ENCODE measurements at regions not wholly inside any gene's neighbourhood (a gene's known extent, or its start where the extent isn't known, plus 50 kb on each side); places are given as distances from the start of the nearest gene placed in this dataset.
"Not testable (repeated sequence)": the region's sequence is repeated elsewhere in the genome, so short reads cannot be mapped to it uniquely, and the experiment has no call there.

DNA sequence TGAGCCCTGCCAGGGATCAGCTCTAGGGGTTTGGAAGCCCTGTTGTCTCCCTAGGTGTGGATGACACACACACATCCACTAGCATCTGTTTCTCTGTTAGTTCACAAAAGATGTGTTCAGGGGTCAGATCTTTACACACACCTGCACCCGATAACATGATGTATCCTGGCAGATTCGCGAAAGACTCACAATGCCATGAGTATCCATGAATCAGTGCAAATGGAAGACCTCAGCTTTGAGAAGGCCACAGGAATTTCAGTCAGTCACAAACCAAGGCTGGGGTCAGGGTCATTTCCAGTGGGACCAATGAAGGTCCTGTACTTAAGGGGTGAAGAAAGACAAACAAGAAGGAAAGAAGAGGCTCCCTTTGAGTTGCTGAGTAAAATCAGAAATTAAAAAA, 898.2 kb downstream of the UQCRFS1 start:
- Mint-ChIP-seq H3K9me3 (no peaks in the 10 kb centered on the region), H3K4me3 (no peak overlapping the region), H3K4me1 (no peaks in the 10 kb centered on the region), H3K27me3 (ENCODE audit: low read depth in 3 of 3) (peaks cover 0 to 4% (median 3%) of the 10 kb centered on the region in 3 donors), H3K36me3 (no peaks in the 10 kb centered on the region), H3K27ac (peak overlapping the region in 1 of 6 donors; percentile 64)
- DNase-seq: no peak

DNA sequence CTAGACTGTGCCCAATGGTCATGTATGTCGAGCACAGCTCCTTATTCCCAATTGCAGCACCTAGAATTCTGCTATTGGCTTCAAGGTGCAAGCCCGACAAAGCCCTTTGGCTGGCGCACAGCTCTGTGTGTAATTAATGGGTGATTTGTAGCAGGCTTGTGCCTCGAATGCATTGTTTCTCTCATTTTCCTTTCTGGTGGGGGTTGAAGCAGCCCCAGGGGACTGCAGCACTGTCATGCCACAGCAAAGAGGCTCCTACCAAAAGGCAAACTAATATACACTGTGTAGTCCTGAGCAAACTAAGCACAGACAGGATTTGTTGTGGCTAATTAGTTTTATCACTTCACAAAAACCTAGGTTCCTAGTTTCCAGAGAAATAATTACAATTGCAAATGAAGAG, 898.7 kb downstream of the UQCRFS1 start:
- Mint-ChIP-seq H3K36me3 (no peaks in the 10 kb centered on the region), H3K9me3 (no peaks in the 10 kb centered on the region), H3K27ac (no peak overlapping the region), H3K4me3 (no peak overlapping the region), H3K4me1 (no peaks in the 10 kb centered on the region), H3K27me3 (ENCODE audit: low read depth in 3 of 3) (peaks cover 0 to 4% (median 3%) of the 10 kb centered on the region in 3 donors)
- no peak for DNase-seq

DNA sequence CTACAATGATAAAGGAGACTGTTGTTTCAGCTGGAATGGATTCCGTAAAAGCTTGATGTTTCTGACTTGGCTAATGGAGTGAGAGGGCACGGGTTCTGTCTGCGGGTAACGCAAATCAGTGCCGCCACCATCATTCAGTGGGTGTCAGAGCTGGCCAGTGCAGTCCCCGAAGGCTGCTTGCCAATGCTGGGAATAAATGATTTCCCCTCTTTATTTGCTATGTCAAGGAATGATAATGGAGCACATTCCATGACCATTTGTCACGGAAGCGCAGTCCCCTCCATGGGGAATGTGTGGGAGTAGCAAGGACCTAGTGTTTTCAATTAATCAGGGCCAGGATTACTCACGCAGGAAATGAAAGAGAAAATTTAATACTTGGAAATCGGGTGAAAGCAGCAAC, 899.3 kb downstream of the UQCRFS1 start:
- no peaks in the 10 kb centered on the region for H3K36me3 Mint-ChIP-seq
- H3K9me3 Mint-ChIP-seq: no peaks in the 10 kb centered on the region
- H3K27me3 Mint-ChIP-seq (ENCODE audit: low read depth in 3 of 3): peaks cover 0 to 4% (median 1%) of the 10 kb centered on the region in 3 donors
- no peak for DNase-seq
- H3K4me3 Mint-ChIP-seq: no peak overlapping the region
- no peak overlapping the region for H3K27ac Mint-ChIP-seq
- no peaks in the 10 kb centered on the region for H3K4me1 Mint-ChIP-seq

DNA sequence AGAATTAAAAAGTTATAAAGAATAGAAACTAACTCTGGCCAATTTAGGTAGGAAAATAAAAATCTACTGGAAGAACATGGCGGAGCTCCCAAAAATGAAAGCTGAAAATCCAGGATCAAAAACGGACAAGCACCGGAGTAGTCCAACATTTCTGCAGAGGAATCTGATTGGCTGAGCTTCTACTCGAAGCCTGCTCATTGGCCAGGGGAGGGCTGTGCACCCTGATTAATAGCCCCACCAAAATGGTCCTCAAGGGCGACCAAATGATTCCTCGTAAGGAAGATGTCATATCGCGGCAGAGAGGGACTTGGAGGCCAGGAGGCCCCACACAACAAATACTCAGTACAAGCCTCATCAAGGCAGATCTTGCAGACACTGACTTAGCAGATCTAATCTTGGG, 900.7 kb downstream of the UQCRFS1 start:
- DNase-seq: no peak
- Mint-ChIP-seq H3K27me3 (ENCODE audit: low read depth in 3 of 3) (peaks cover 0 to 1% (median 0%) of the 10 kb centered on the region in 3 donors), H3K9me3 (no peaks in the 10 kb centered on the region), H3K4me3 (no peak overlapping the region), H3K36me3 (no peaks in the 10 kb centered on the region), H3K27ac (no peak overlapping the region), H3K4me1 (no peaks in the 10 kb centered on the region)

DNA sequence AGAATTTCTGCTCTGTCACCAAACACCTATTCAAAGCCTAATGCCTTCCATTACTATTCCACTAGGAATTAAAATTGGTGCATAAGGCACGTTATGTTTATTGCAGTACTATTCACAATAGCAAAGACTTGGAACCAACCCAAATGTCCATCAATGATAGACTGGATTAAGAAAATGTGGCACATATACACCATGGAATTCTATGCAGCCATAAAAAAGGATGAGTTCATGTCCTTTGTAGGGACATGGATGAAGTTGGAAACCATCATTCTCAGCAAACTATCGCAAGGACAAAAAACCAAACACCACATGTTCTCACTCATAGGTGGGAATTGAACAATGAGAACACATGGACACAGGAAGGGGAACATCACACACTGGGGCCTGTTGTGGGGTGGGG, 902.1 kb downstream of the UQCRFS1 start:
- H3K4me3 Mint-ChIP-seq; H3K27ac Mint-ChIP-seq; H3K27me3 Mint-ChIP-seq (ENCODE audit: low read depth in 3 of 3); H3K36me3 Mint-ChIP-seq; H3K9me3 Mint-ChIP-seq; H3K4me1 Mint-ChIP-seq; DNase-seq: not testable (repeated sequence)

DNA sequence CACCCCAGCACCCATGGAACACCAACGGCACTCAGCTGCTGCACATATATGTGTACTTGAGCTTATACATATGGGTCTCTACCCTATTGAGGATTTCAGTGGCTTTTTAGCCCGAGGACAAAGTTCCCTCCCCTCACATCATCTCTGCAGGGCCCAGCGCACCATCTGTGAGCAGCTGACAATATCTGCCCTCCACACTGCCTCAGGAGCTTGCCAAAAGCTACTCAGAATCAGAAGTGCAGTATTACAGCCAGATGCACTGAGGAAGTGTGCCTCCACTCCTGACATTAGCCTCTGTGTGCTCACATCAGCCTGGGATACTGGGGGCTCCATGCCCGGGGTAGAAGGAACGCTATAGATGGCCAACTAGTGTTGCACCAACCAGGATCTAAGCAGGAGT, 903.9 kb downstream of the UQCRFS1 start:
- H3K36me3 Mint-ChIP-seq: no peaks in the 10 kb centered on the region
- H3K4me3 Mint-ChIP-seq: no peak overlapping the region
- no peaks in the 10 kb centered on the region for H3K4me1 Mint-ChIP-seq
- DNase-seq: no peak
- no peaks in the 10 kb centered on the region for H3K9me3 Mint-ChIP-seq
- H3K27me3 Mint-ChIP-seq (ENCODE audit: low read depth in 3 of 3): peaks cover 0 to 2% (median 1%) of the 10 kb centered on the region in 3 donors
- no peak overlapping the region for H3K27ac Mint-ChIP-seq

DNA sequence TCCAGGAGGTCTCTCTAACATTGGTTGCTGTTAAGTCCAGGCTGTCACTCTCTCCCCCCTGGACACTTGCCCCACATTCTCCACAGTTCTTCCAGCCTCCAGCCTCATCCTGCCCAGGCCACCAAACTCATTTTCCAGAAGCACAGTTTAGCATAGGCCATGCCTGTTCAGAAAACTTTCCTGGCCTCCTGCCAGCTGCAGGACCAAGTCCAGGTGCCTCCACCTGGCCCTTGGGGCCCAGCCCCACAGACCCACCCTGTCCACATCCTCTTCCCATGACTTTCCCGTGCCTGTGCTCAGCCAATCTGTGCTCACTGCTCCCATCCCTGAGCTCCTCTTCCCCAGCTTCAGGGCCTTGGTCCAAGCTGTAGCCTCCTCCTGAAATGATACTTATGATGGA, 905.0 kb downstream of the UQCRFS1 start:
- H3K27me3 Mint-ChIP-seq (ENCODE audit: low read depth in 3 of 3): peaks cover 1 to 2% (median 2%) of the 10 kb centered on the region in 3 donors
- no peaks in the 10 kb centered on the region for H3K4me1 Mint-ChIP-seq
- H3K27ac Mint-ChIP-seq: peak overlapping the region in 1 of 6 donors; percentile 14
- no peaks in the 10 kb centered on the region for H3K9me3 Mint-ChIP-seq
- H3K4me3 Mint-ChIP-seq: no peak overlapping the region
- DNase-seq: no peak
- H3K36me3 Mint-ChIP-seq: no peaks in the 10 kb centered on the region

DNA sequence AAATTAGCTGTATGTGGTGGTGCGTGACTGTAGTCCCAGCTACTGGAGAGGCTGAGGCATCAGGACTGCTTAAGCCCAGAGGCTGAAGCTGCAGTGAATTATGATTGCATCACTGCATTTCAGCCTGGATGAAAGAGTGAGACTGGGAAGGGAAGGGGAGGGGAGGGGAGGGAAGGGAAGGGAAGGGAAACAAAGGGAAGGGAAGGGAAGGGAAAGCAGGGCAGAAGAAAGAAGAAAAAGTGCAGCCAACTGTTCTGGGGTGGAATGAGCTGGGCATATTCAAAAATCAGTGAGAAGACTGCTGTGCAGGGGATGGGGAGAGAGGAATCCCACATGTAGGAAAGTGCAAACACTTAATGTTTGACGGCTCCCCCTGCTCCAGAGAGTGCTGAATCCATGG, 905.5 kb downstream of the UQCRFS1 start:
- Mint-ChIP-seq H3K27me3 (ENCODE audit: low read depth in 3 of 3) (peaks cover 1 to 4% (median 2%) of the 10 kb centered on the region in 3 donors), H3K27ac (no peak overlapping the region), H3K9me3 (no peaks in the 10 kb centered on the region), H3K4me1 (no peaks in the 10 kb centered on the region), H3K36me3 (no peaks in the 10 kb centered on the region), H3K4me3 (no peak overlapping the region)
- no peak for DNase-seq

DNA sequence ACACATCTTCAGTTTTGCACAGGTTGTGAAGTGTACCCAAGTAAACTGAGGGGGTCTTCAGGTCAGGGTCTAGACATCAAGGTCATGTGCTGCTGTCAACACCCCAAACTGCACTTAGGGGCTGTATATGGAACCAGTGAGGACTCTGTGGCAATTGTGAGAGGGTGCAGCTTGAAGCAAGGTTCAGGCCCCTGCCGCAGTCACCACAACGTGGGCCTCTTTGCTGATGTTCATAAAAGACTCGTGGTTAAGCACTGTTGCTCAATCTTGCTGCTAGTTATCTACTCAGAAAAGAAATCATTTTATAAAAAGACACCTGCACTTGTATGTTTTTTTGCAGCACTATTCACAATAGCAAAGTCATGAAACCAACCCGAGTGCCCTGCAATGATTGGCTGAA, 907.4 kb downstream of the UQCRFS1 start:
- Mint-ChIP-seq H3K4me1 (no peaks in the 10 kb centered on the region), H3K36me3 (no peaks in the 10 kb centered on the region), H3K27ac (no peak overlapping the region), H3K4me3 (no peak overlapping the region), H3K9me3 (no peaks in the 10 kb centered on the region), H3K27me3 (ENCODE audit: low read depth in 3 of 3) (peaks cover 0 to 4% (median 2%) of the 10 kb centered on the region in 3 donors)
- no peak for DNase-seq

DNA sequence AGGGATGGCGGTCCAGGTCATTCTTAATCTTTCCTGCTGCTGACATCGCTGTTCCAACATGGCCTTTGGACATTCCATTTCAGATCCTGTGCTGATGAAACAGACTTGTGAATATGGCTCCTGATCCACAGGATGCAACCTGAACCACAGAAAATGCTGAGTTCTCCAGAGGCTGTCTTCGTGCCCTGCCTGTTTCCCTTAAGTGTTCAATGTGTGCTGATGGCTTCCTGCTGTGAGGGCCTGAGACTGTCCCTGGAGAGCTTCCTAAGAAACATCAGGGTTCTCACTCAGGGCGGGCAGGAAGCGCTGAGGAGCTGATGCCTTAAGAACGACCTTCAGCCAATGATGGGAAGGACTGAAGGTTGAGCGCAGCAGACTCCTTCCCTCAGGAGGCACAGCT, 909.4 kb downstream of the UQCRFS1 start:
- peaks cover 0 to 2% (median 0%) of the 10 kb centered on the region in 6 donors for H3K9me3 Mint-ChIP-seq
- no peak overlapping the region for H3K4me3 Mint-ChIP-seq
- H3K4me1 Mint-ChIP-seq: no peaks in the 10 kb centered on the region
- DNase-seq: no peak
- H3K27ac Mint-ChIP-seq: no peak overlapping the region
- peaks cover 0 to 4% (median 2%) of the 10 kb centered on the region in 3 donors for H3K27me3 Mint-ChIP-seq (ENCODE audit: low read depth in 3 of 3)
- H3K36me3 Mint-ChIP-seq: no peaks in the 10 kb centered on the region

DNA sequence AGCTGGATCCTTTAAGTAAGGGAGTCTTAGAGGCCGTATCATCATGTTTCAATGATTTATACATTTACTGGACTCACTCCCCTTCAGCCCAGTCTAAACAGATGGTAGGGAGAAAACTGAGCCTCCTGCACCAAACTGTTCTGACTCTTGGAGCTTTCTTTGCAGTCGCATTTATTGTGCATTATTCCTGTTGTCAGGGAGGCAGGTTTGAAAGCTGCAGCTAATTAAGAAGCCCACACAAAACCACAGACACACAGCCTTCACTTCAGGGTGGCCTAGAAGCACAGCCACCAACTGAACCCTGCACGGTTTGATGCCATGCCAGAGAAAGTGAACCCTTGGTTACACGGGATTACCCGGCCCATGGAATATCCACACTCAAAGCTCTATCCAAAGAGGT, 911.0 kb downstream of the UQCRFS1 start:
- no peaks in the 10 kb centered on the region for H3K36me3 Mint-ChIP-seq
- H3K9me3 Mint-ChIP-seq: peaks cover 0 to 2% (median 0%) of the 10 kb centered on the region in 6 donors
- H3K27me3 Mint-ChIP-seq (ENCODE audit: low read depth in 3 of 3): peaks cover 0 to 6% (median 2%) of the 10 kb centered on the region in 3 donors
- H3K27ac Mint-ChIP-seq: no peak overlapping the region
- H3K4me3 Mint-ChIP-seq: no peak overlapping the region
- H3K4me1 Mint-ChIP-seq: no peaks in the 10 kb centered on the region
- no peak for DNase-seq

DNA sequence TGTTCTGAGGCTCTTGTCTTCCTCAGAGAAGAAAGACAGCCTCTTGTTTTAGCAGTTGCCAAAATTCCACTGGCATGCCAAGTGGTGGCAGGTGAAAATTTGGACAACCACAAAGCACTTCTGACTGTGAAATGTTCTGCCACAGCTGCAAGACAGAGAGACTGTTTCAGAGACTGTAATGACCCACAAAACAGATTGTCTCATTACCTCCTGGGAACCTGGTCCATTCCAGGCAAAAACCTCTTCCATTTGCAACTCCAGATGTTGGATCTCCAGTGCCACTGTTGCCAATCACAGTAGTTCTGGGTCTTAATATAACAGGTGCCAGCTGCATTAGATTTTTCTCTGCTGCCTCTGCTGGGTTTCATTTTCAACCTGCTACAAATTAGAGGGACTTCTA, 911.5 kb downstream of the UQCRFS1 start:
- Mint-ChIP-seq H3K4me1 (no peaks in the 10 kb centered on the region), H3K36me3 (no peaks in the 10 kb centered on the region), H3K27ac (no peak overlapping the region), H3K4me3 (no peak overlapping the region), H3K9me3 (peaks cover 0 to 2% (median 0%) of the 10 kb centered on the region in 6 donors), H3K27me3 (ENCODE audit: low read depth in 3 of 3) (peaks cover 0 to 6% (median 2%) of the 10 kb centered on the region in 3 donors)
- no peak for DNase-seq

DNA sequence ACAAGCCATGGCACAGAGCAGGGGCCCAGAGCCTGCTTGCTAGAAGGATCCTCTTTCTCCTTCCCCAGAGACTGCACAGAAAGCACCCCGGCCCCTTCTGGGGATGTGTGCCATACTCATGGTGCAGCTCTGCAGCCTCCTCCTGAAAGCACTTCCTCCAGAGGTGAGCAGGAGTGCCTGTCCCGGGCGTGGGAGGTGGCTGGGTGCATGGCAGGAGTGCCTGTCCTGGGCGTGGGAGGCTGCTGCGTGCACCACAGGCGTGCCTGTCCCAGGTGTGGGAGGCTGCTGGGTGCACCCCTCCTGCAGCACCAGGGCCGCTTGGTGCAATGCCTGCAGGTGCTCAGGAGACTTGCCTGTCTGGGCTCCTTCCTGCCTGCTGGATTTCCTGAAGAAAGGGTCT, 913.3 kb downstream of the UQCRFS1 start:
- H3K27me3 Mint-ChIP-seq (ENCODE audit: low read depth in 3 of 3): peaks cover 0 to 6% (median 0%) of the 10 kb centered on the region in 3 donors
- peaks cover 0 to 2% (median 0%) of the 10 kb centered on the region in 6 donors for H3K9me3 Mint-ChIP-seq
- no peak overlapping the region for H3K4me3 Mint-ChIP-seq
- no peak for DNase-seq
- no peak overlapping the region for H3K27ac Mint-ChIP-seq
- no peaks in the 10 kb centered on the region for H3K36me3 Mint-ChIP-seq
- no peaks in the 10 kb centered on the region for H3K4me1 Mint-ChIP-seq

DNA sequence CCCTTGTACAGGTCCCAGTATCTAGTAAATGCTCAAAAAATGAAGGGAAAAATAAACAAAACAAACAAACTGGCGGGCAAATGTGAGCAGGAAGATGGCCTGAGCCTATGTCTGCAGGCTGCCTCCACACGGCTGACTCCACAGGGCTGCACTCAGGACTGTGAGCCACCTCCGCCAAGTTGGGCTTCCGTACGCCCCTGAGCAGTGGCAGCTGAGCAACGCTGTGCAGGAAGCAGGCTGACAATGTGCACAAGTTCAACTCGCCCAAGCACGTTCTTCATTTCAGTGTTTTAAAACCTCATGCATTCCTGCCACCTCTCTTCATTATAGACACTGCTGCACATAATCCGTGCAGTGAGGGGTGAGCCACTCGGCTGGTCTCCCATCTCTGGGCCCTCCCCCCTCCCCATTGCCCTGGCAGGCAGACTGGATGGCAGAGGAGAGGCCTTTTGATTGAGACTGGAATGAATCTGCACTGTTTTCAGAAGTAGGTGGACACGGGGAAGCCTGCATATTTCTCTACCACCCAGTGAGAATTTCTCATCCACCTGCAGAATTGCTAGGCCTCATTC, 915.3 kb downstream of the UQCRFS1 start:
- H3K27ac Mint-ChIP-seq: no peak overlapping the region
- peaks cover 2 to 5% (median 2%) of the 10 kb centered on the region in 3 donors for H3K27me3 Mint-ChIP-seq (ENCODE audit: low read depth in 3 of 3)
- DNase-seq: no peak
- no peak overlapping the region for H3K4me3 Mint-ChIP-seq
- H3K36me3 Mint-ChIP-seq: no peaks in the 10 kb centered on the region
- peaks cover 0 to 2% (median 0%) of the 10 kb centered on the region in 6 donors for H3K9me3 Mint-ChIP-seq
- no peaks in the 10 kb centered on the region for H3K4me1 Mint-ChIP-seq

DNA sequence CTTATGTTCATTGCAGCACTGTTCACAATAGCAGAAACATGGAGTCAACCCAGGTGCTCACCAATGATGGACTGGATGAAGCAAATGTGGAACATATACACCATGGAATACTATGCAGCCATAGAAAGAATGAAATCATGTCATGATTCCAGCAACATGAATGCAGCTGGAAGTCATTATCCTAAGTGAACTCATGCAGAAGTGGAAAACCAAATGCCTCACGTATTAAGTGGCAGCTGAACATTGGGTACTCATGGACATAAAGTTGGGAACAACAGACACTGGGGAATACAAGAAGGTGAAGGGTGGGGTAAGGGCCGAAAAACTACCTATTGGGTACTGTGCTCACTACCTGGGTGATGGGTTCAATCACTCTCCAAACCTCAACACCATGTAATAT, 915.9 kb downstream of the UQCRFS1 start:
- Mint-ChIP-seq H3K4me3 (no peak overlapping the region), H3K27me3 (ENCODE audit: low read depth in 3 of 3) (peaks cover 2 to 5% (median 3%) of the 10 kb centered on the region in 3 donors)

More for the DNA sequence above, 915.9 kb downstream of the UQCRFS1 start:
- Mint-ChIP-seq H3K36me3 (no peaks in the 10 kb centered on the region), H3K4me1 (no peaks in the 10 kb centered on the region), H3K27ac (no peak overlapping the region), H3K9me3 (peaks cover 0 to 2% (median 0%) of the 10 kb centered on the region in 6 donors)
- no peak for DNase-seq

Data from immature natural killer cell (primary cell).